Breast epithelium (tissue), 3 donors: ENCODE measurements at regions not wholly inside any gene's neighbourhood (a gene's known extent, or its start where the extent isn't known, plus 50 kb on each side); places are given as distances from the start of the nearest gene placed in this dataset.

Experiments used
- CTCF ChIP-seq, 3 donors: fragments of 450-650 bp; IDR thresholded peaks; one replicate each; pipeline ENCODE4 v1.5.1; 2016 to 2017; ENCODE audit warnings: antibody characterized with exemption in 3 of 3, mild to moderate bottlenecking in 3 of 3, moderate library complexity in 3 of 3
- POLR2AphosphoS5 ChIP-seq, 3 donors: sonication (generic); formaldehyde crosslinking; IDR thresholded peaks; one replicate each; pipeline ENCODE4 v1.6.1; 2017; ENCODE audit warnings: antibody characterized with exemption in 3 of 3

GRCh38 chrX:8914681-8915080, 113.5 kb upstream of the FAM9A start:
- TF ChIP-seq CTCF (IDR thresholded peaks at IDR 0.05): no peak
- TF ChIP-seq POLR2AphosphoS5 (IDR thresholded peaks at IDR 0.05): no peak
